Forelimb muscle (tissue), 1 donor: ENCODE measurements at regions not wholly inside any gene's neighbourhood (a gene's known extent, or its start where the extent isn't known, plus 50 kb on each side); places are given as distances from the start of the nearest gene placed in this dataset.
"Not testable (repeated sequence)": the region's sequence is repeated elsewhere in the genome, so short reads cannot be mapped to it uniquely, and the experiment has no call there.

ENCODE experiments used
- DNase-seq: peaks from one replicate; pipeline ENCODE4 v3.0.0-alpha.2; 2013; ENCODE audit warnings: low read depth

DNA sequence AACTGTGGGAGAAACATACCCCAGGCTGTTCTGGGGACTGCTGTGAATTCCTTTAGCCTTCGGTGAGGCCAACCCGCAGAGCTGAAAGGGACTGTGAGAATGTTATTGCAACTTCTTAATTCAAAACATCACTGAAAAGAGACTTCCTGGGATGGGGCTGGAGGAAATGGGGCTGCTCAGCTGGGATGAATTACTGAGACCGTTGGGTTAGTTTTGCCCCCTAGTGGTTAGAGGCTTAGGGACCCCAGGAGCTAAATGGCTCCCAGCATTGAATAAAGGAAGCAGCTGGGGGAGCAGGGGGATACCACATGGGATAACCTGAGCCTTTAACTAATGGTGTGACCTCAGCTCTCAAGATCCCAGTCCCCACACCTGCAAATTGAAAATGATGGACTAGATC lies 941.1 kb upstream of the FANCL start:
- DNase-seq = no peak

DNA sequence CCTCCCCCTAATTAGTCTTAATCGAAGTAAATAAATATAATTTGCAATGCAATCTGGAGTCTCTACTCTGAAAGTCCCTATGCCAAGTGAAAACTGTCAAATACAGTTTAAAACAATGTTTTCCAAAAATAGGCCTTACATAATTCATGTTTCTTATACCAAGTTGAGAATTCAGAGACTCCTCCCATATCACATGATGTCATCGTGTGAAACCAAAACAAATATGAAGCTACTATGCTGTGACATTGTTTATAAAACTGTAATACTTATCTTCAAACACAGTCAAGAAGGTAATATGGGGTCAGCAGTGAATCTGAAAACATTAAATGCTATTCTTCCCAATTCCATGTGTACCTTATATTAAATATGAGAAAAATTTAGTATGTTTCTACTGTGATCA lies 940.2 kb upstream of the FANCL start:
- no peak for DNase-seq

DNA sequence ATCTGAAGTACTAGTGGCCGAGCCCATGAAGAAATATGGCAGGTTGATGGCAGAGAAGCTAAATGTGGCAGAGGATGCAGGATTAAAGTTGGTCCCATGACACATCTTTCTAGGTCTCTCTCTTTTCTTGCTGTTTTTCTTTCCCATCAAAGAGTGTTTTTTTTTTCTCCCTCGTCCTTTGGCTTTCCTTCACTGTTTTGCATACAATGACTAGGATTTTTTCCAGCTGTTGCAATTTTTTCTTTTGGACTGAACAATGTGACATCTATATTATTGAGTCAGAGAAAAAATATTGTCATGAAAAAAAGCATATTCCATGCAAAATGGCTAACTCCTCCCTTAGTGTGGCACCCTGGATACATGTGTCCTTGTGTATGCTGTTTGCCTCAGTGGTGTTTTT lies 939.5 kb upstream of the FANCL start:
- no peak for DNase-seq

GRCh38 chr2:59180111-59180510 lies 939.0 kb upstream of the FANCL start:
- DNase-seq = no peak

DNA sequence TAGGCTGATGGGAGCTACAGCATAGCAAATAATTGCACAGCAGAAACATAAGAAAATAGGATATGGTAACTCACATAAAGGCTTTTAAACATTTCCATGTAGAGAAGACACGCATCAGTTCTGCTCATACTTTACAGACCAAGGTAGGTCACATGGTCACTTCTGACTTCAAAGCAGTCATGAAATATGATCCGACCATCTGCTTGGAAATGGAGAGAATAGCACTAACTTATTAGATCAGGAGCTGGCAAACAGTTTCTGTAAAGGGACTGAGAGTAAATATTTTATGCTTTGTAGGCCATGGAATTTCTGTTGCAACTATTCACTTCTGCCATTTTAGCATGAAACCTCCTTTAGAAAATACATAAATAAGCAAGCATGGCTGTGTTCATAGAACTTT lies 936.6 kb upstream of the FANCL start:
- DNase-seq = no peak

DNA sequence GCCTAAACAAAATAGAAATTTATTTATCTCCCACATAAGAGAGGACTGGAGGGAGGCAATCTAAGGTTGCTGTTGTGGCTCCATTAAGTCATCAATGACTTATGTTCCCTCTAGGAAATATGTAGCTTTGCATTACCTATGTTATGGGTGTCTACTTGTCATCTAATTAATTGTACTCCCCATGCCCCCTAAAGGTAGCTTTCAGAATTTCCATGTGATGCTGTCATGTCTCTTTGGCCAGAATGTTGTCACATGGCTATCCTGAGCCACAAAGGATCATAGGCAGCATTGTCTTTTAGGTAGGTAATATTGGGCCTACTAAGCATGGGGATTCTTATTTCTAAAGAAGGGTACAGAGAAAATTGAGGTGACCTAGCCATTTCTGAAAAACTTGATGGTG lies 935.6 kb upstream of the FANCL start:
- DNase-seq = no peak

DNA sequence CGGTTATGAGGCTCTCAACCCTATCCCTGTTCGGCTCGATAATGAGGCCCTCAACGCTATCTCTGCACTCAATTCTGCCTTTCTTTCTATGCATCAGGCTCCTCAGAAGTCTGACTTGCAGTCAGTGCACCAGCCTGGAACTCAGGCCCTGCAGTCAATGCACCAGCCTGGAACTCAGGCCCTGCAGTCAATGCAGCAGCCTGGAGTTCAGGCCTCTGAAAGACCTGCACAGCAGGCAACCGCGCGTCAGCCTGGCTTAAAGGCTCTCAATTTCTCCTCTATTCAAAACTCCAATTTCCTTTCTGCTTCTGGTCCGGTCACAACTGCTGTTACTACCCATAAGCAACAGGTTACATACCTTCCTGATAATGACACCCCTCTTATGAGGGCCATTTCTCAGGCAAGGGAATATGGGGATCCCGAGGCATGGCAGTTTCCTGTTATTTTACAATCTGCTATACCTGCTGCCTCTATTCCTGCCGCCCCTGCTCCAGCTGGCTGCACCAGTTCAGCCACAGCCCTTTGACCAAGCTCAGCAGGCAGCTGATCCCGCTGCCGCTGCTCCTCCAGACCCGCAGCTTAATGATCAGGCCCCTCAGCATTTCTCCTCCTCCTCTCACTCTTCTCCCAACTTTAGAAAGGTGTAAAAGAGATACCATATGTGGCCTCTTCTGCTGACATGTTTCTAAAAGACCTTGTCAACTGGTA lies 933.6 kb upstream of the FANCL start:
- DNase-seq = no peak

DNA sequence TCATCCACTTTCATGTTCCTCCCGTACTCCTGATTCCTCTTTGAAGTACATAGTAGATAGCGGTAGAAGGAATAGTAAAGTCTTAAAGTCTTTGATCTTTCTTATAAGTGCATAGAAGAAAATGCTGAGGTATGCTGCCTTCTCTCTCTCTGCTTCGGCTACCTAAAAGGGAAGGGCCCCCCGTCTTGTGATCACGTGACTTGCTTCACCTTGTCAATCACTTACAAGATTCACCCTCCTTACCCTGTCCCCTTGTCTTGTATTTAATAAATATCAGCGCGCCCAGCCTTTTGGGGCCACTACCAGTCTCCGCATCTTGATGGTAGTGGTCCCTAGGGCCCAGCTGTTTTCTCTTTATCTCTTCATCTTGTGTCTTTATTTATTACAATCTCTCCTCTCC lies 932.2 kb upstream of the FANCL start:
- no peak for DNase-seq

DNA sequence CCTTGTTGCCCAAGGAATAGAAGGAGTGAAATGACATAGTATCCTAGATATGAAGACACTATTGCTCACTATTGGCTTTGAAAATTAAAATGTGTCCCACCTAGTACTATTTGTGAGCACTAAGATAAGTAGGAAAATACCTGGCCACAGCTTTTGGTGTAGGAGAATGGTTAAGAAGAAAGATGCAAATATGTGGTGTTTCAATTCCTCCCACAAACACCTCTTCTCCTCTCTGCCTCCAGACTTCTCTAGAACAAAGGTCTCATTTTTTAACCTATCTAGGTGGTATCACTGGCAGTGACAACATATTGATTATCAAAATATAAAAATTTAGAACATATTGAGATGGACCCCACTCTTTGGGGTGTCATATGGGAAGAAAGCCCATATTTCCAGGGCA lies 929.9 kb upstream of the FANCL start:
- no peak for DNase-seq

GRCh38 chr2:59168766-59169165 lies 927.6 kb upstream of the FANCL start:
- DNase-seq = no peak

DNA sequence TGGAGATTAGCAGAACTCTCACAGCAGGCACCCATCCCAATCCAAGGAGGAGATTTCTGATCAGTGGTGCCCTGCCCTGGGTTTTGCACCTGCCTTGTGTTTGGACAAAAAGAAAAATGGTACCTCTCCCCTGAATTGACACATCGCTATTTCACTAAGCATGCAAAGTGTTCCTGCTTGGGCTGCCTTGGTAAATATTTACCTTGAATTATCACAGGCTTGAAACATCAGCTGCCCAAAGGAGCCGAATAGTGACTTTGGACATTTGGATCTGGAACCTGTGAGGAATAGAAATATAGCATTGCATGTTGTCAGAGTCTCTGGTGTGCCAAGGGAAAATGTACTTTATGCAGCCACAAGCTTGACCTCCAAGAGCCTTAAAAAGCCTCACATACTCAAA lies 926.4 kb upstream of the FANCL start:
- DNase-seq = no peak

GRCh38 chr2:59157908-59158307 lies 916.8 kb upstream of the FANCL start:
- DNase-seq = not testable (repeated sequence)

- no peak for DNase-seq
Observed at GRCh38 chr2:59151805-59152204, 910.7 kb upstream of the FANCL start.

DNA sequence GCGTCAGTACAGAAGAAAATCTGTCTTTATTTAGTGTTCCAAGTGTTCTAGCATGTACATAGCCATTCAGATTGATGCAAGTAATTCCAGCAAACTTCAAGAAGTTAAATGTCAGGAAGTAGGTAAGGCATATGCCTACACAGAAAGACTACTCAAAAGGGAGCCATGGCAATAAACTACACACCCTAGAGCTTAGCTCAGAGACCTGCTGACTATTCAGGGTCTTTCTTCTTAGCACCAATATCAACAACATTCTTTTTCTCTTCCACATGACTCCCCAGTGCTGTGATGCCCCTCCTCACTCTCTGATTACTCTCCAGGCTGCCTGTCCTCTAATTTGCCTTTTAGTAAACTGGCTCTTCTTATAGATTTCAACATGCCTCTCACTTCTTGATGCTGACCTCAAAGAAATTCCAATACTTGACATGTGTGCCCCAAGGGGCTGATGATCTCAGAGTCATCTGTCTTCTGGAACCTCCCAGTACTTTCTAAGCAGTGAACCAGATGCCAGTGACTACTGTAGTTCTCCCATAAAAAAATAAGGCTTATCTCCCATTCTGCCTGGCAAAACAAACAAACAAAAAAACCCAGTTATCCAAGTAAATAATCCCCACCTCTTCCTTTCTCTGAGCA lies 909.2 kb upstream of the FANCL start:
- no peak for DNase-seq

GRCh38 chr2:59149271-59149670 lies 908.1 kb upstream of the FANCL start:
- no peak for DNase-seq

DNA sequence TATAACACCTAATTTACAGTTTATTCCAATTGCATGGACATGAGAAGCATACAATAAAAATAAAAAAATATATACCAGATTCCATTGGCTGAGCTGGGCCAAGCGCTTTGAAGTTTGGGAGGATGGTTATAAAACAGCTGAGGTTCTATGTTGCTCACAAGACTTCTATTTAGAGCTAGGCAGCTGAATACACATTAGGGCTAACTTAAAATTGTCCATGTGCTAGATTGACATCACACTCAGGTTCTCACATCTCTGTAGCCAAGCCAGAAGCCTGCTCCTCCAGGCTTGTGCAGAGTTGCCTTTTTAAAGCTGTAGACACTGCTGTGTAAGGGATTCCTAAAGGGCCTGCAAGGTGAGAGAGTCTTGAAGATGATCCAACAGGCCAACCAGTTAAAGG lies 871.1 kb upstream of the FANCL start:
- no peak for DNase-seq

DNA sequence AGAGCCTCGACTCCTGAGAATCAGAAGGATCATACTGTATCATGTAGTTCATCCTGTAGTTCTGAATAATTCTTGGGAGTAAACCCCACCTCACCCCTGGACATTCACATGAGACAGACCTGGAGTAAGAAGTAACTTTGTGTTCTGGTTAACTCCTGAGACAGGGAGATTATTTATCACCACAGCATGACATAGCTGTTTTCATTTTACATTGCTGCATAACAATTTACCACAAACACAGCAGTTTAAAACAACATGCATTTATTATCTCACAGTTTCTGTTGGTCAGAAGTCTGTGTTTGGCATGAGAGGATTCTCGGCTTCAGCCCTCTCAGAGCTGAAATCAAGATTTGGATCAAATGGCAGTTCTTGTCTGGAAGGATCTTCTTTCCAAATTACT lies 855.8 kb upstream of the FANCL start:
- DNase-seq = no peak

GRCh38 chr2:59093571-59093970 lies 852.4 kb upstream of the FANCL start:
- no peak for DNase-seq

GRCh38 chr2:59084326-59084725 lies 843.2 kb upstream of the FANCL start:
- DNase-seq = no peak

DNA sequence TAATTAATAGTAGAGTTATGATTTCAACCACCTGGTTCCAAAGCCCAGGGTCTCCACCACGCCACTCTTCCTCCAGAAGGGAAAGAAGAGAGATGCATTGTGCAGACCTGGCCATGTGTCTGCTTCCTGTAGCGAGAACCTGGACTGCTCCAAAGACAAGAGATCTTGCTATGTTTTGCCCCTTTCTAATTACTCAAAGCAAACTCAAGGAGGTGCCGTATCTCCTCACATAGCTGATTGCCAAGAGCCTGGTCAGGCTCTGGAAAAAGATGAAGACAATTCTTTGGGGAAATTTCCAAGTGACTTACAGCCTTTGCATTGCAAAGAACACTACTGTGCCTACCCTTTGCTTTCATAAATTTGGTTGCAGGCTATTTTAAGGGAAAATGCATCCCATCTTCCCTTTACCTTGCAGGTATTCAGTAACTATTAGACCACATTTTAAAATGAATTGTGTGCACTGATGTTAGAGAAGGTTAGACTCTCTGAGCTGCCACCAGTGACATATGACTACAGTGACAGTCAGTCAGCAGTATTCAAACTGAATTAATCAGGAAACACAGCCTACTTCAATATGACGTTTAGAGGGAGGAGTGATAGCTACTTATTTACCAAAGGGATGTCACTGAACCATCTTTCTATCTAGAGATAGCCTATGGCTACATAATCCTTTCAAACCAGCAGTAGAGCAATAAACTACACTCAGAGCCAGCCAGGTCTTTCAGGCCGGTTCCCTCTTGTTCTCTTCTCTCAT lies 842.1 kb upstream of the FANCL start:
- DNase-seq = no peak

GRCh38 chr2:59082657-59083056 lies 841.5 kb upstream of the FANCL start:
- no peak for DNase-seq

DNA sequence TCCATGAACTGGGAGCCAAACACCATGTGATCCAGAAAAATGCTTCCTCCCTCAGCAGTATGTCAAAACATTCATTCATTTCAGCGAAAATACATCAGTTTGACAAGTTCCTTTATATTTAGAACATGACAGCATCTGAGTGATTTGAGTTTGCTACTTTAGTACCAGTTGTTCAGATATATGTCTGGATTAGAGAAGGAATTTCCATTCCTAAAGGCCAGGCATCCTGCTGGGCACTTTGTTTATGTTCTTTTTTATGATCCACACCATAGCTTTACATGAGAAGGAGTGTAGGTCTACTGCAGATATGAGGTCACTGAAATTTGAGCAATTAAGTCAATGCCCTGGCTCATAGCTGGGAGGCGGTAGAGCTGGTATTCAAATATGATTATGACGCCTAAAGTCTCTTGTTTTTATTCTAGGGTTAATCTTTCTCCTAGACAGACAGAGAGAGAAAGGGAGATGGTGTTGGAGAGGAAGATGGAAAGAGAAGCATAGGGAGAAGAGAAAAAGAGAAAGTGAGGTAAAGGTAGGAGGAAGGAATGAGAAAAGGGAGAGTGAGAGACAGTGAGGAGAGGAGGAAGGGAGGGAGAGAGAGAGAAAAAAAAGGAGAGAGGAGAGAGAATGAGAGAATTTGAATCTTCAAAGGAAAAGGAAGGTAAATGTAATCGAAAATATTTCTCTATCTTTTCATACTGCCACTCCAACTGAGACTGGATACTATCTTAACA lies 839.5 kb upstream of the FANCL start:
- no peak for DNase-seq
